ENCODE measurements at regions not wholly inside any gene's neighbourhood (a gene's known extent, or its start where the extent isn't known, plus 50 kb on each side); places are given as distances from the start of the nearest gene placed in this dataset.

- peaks cover 0 to 26% (median 4%) of the 10 kb centered on the region in 8 donors for H3K9me3 Mint-ChIP-seq
- DNase-seq, result no peak
- intact Hi-C loops (cut with micrococcal nuclease), result no loop called here
These were observed 281.8 kb downstream of the HAPSTR1 start for GRCh38 chr16:9372934-9373890.

GRCh38 chr16:9374061-9374460 lies 282.6 kb downstream of the HAPSTR1 start:
- Histone ChIP-seq H3K4me3 (ENCODE audit: low read length in 2 of 2) (no peak overlapping the region), H3K9me3 (ENCODE audit: control insufficient read depth in 1 of 2, low read length in 2 of 2) (no peaks in the 10 kb centered on the region), H3K27me3 (ENCODE audit: insufficient read depth, low read length) (no peaks in the 10 kb centered on the region), H3K27ac (ENCODE audit: low read depth, low read length) (no peak overlapping the region), H3K4me1 (ENCODE audit: insufficient read depth, low read length) (no peaks in the 10 kb centered on the region), H3K36me3 (ENCODE audit: insufficient read depth, low read length) (no peaks in the 10 kb centered on the region)
- intact Hi-C loops (cut with micrococcal nuclease), result no loop called here
- POLR2A ChIA-PET (ENCODE audit: partially characterized antibody), result no interaction called here
- Mint-ChIP-seq H3K4me3 (no peak overlapping the region), H3K27me3 (peaks cover 0 to 4% of the 10 kb centered on the region in 2 donors), H3K36me3 (no peaks in the 10 kb centered on the region), H3K27ac (no peak overlapping the region), H3K9me3 (peaks cover 0 to 23% (median 4%) of the 10 kb centered on the region in 8 donors), H3K4me1 (no peaks in the 10 kb centered on the region)
- CTCF ChIA-PET (ENCODE audit: partially characterized antibody), result no interaction called here
- DNase-seq, result no peak

More at GRCh38 chr16:9372934-9373890, 281.8 kb downstream of the HAPSTR1 start:
- H3K4me3 Mint-ChIP-seq, result no peak overlapping the region
- no peak overlapping the region for H3K27ac Mint-ChIP-seq
- Histone ChIP-seq H3K27me3 (ENCODE audit: insufficient read depth, low read length) (no peaks in the 10 kb centered on the region), H3K9me3 (ENCODE audit: control insufficient read depth in 1 of 2, low read length in 2 of 2) (no peaks in the 10 kb centered on the region), H3K36me3 (ENCODE audit: insufficient read depth, low read length) (no peaks in the 10 kb centered on the region), H3K27ac (ENCODE audit: low read depth, low read length) (no peak overlapping the region), H3K4me3 (ENCODE audit: low read length in 2 of 2) (no peak overlapping the region), H3K4me1 (ENCODE audit: insufficient read depth, low read length) (no peaks in the 10 kb centered on the region)
- H3K27me3 Mint-ChIP-seq, result no peaks in the 10 kb centered on the region
- no peaks in the 10 kb centered on the region for H3K4me1 Mint-ChIP-seq
- ChIA-PET CTCF (ENCODE audit: partially characterized antibody) (no interaction called here), POLR2A (ENCODE audit: partially characterized antibody) (no interaction called here)
- H3K36me3 Mint-ChIP-seq, result no peaks in the 10 kb centered on the region

GRCh38 chr16:9378876-9379275 lies 287.4 kb downstream of the HAPSTR1 start:
- Histone ChIP-seq H3K4me3 (ENCODE audit: low read length in 2 of 2) (no peak overlapping the region), H3K27ac (ENCODE audit: low read depth, low read length) (no peak overlapping the region), H3K4me1 (ENCODE audit: insufficient read depth, low read length) (no peaks in the 10 kb centered on the region), H3K27me3 (ENCODE audit: insufficient read depth, low read length) (no peaks in the 10 kb centered on the region), H3K36me3 (ENCODE audit: insufficient read depth, low read length) (no peaks in the 10 kb centered on the region), H3K9me3 (ENCODE audit: control insufficient read depth in 1 of 2, low read length in 2 of 2) (no peaks in the 10 kb centered on the region)
- Mint-ChIP-seq H3K4me3 (no peak overlapping the region), H3K27ac (no peak overlapping the region), H3K27me3 (peaks cover 3 to 6% of the 10 kb centered on the region in 2 donors), H3K9me3 (peaks cover 3 to 20% (median 7%) of the 10 kb centered on the region in 8 donors), H3K36me3 (no peaks in the 10 kb centered on the region), H3K4me1 (no peaks in the 10 kb centered on the region)
- ChIA-PET CTCF (ENCODE audit: partially characterized antibody) (no interaction called here), POLR2A (ENCODE audit: partially characterized antibody) (no interaction called here)
- intact Hi-C loops (cut with micrococcal nuclease), result no loop called here
- no peak for DNase-seq

GRCh38 chr16:9380221-9380620 lies 288.8 kb downstream of the HAPSTR1 start:
- DNase-seq, result no peak
- no peaks in the 10 kb centered on the region for H3K4me1 ChIP-seq (ENCODE audit: insufficient read depth, low read length)
- no peaks in the 10 kb centered on the region for H3K9me3 ChIP-seq (ENCODE audit: control insufficient read depth in 1 of 2, low read length in 2 of 2)
- CTCF ChIA-PET (ENCODE audit: partially characterized antibody), result no interaction called here
- no peaks in the 10 kb centered on the region for H3K36me3 Mint-ChIP-seq
- no peak overlapping the region for H3K4me3 Mint-ChIP-seq
- no peak overlapping the region for H3K4me3 ChIP-seq (ENCODE audit: low read length in 2 of 2)
- H3K27ac Mint-ChIP-seq, result no peak overlapping the region
- peaks cover 3 to 20% (median 7%) of the 10 kb centered on the region in 8 donors for H3K9me3 Mint-ChIP-seq
- no peaks in the 10 kb centered on the region for H3K27me3 ChIP-seq (ENCODE audit: insufficient read depth, low read length)
- POLR2A ChIA-PET (ENCODE audit: partially characterized antibody), result no interaction called here
- no peaks in the 10 kb centered on the region for H3K4me1 Mint-ChIP-seq
- peaks cover 3 to 6% of the 10 kb centered on the region in 2 donors for H3K27me3 Mint-ChIP-seq
- intact Hi-C loops (cut with micrococcal nuclease), result no loop called here
- no peaks in the 10 kb centered on the region for H3K36me3 ChIP-seq (ENCODE audit: insufficient read depth, low read length)
- no peak overlapping the region for H3K27ac ChIP-seq (ENCODE audit: low read depth, low read length)

- intact Hi-C loops (cut with micrococcal nuclease), result no loop called here
- Mint-ChIP-seq H3K27me3 (peaks cover 3 to 6% of the 10 kb centered on the region in 2 donors), H3K9me3 (peaks cover 3 to 20% (median 7%) of the 10 kb centered on the region in 8 donors), H3K4me3 (no peak overlapping the region), H3K4me1 (no peaks in the 10 kb centered on the region), H3K27ac (no peak overlapping the region), H3K36me3 (no peaks in the 10 kb centered on the region)
- CTCF ChIA-PET (ENCODE audit: partially characterized antibody), result no interaction called here
- H3K4me3 ChIP-seq (ENCODE audit: low read length in 2 of 2), result no peak overlapping the region
- no peaks in the 10 kb centered on the region for H3K36me3 ChIP-seq (ENCODE audit: insufficient read depth, low read length)
- DNase-seq, result no peak
- H3K9me3 ChIP-seq (ENCODE audit: control insufficient read depth in 1 of 2, low read length in 2 of 2), result no peaks in the 10 kb centered on the region
- POLR2A ChIA-PET (ENCODE audit: partially characterized antibody), result no interaction called here
- no peak overlapping the region for H3K27ac ChIP-seq (ENCODE audit: low read depth, low read length)
- H3K4me1 ChIP-seq (ENCODE audit: insufficient read depth, low read length), result no peaks in the 10 kb centered on the region
- no peaks in the 10 kb centered on the region for H3K27me3 ChIP-seq (ENCODE audit: insufficient read depth, low read length)
These were observed 290.0 kb downstream of the HAPSTR1 start for GRCh38 chr16:9381399-9381798.

- DNase-seq, result no peak
- no peaks in the 10 kb centered on the region for H3K36me3 ChIP-seq (ENCODE audit: insufficient read depth, low read length)
These were observed 290.5 kb downstream of the HAPSTR1 start for GRCh38 chr16:9381905-9382304.

GRCh38 chr16:9383281-9383680 lies 291.8 kb downstream of the HAPSTR1 start:
- H3K4me1 Mint-ChIP-seq, result no peaks in the 10 kb centered on the region
- H3K9me3 Mint-ChIP-seq, result peaks cover 3 to 23% (median 8%) of the 10 kb centered on the region in 8 donors
- H3K27ac Mint-ChIP-seq, result no peak overlapping the region
- ChIA-PET POLR2A (ENCODE audit: partially characterized antibody) (no interaction called here), CTCF (ENCODE audit: partially characterized antibody) (no interaction called here)
- peaks cover 5 to 6% of the 10 kb centered on the region in 2 donors for H3K27me3 Mint-ChIP-seq
- no peaks in the 10 kb centered on the region for H3K36me3 Mint-ChIP-seq
- Histone ChIP-seq H3K9me3 (ENCODE audit: control insufficient read depth in 1 of 2, low read length in 2 of 2) (no peaks in the 10 kb centered on the region), H3K27me3 (ENCODE audit: insufficient read depth, low read length) (no peaks in the 10 kb centered on the region), H3K36me3 (ENCODE audit: insufficient read depth, low read length) (no peaks in the 10 kb centered on the region), H3K4me3 (ENCODE audit: low read length in 2 of 2) (no peak overlapping the region), H3K4me1 (ENCODE audit: insufficient read depth, low read length) (no peaks in the 10 kb centered on the region), H3K27ac (ENCODE audit: low read depth, low read length) (no peak overlapping the region)
- intact Hi-C loops (cut with micrococcal nuclease), result no loop called here
- no peak for DNase-seq
- no peak overlapping the region for H3K4me3 Mint-ChIP-seq

More at GRCh38 chr16:9381905-9382304, 290.5 kb downstream of the HAPSTR1 start:
- intact Hi-C loops (cut with micrococcal nuclease), result no loop called here
- POLR2A ChIA-PET (ENCODE audit: partially characterized antibody), result no interaction called here
- no peak overlapping the region for H3K27ac ChIP-seq (ENCODE audit: low read depth, low read length)
- CTCF ChIA-PET (ENCODE audit: partially characterized antibody), result no interaction called here
- H3K9me3 ChIP-seq (ENCODE audit: control insufficient read depth in 1 of 2, low read length in 2 of 2), result no peaks in the 10 kb centered on the region
- no peaks in the 10 kb centered on the region for H3K27me3 ChIP-seq (ENCODE audit: insufficient read depth, low read length)
- no peaks in the 10 kb centered on the region for H3K4me1 ChIP-seq (ENCODE audit: insufficient read depth, low read length)
- H3K36me3 Mint-ChIP-seq, result no peaks in the 10 kb centered on the region
- no peaks in the 10 kb centered on the region for H3K4me1 Mint-ChIP-seq
- peaks cover 3 to 6% of the 10 kb centered on the region in 2 donors for H3K27me3 Mint-ChIP-seq
- no peak overlapping the region for H3K4me3 Mint-ChIP-seq
- no peak overlapping the region for H3K27ac Mint-ChIP-seq
- no peak overlapping the region for H3K4me3 ChIP-seq (ENCODE audit: low read length in 2 of 2)
- H3K9me3 Mint-ChIP-seq, result peaks cover 3 to 20% (median 7%) of the 10 kb centered on the region in 8 donors
